ENCODE measurements at regions not wholly inside any gene's neighbourhood (a gene's known extent, or its start where the extent isn't known, plus 50 kb on each side); places are given as distances from the start of the nearest gene placed in this dataset.

DNA sequence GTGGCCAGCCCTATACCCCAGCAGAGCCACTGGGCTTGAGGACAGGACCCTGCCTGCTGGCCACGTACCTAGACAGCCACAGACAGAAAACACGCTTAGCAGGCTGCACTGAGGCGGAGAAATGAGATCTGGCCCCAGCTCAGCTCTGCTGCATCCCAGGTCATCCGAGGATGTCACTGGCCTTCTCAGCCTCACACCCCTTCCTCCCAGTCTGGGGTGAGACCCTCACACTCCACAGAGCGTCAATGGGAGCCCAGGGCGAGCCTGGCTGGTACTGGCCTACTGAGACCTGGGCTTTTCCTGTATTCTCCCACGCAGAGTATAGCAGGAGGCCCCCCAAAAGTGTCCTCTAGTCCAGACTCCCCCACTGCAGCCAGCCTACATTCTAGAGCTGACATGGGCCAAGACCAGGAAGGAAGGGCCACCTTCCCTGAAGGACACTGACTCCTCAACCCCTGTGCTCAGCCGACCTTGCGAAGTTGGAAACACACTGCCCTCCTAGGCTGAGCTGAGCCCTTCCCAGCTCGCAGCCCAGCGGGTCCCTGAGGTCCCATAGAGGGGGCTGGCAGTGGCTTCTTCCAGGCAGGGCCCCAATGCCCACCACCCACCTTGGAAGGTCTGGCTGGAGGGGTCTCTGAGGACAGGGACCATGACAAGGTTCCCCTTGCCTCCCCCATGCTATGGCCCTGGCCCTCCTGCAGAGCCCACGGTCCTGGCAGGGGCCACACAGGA lies 65.9 kb upstream of the LINC01488 start:
- DNase-seq = no peak

DNA sequence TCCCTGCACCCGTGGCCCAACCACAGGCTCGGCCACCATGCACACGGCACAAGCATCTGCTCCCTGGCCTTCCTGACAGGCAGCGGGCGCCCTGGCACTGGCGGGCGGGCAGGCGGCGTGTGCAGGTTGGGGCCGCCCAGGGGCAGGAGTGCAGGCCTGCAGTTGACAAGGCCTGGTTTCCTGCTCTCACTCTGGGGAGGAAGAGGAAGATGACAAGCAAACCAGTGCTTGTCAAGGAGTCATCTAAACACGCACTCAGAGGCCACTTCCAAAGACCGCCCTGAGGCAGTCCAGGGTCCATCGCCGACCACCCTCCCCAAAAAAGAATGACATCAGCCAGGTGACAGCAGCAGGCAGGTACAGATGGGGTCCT lies 65.3 kb upstream of the LINC01488 start:
- no peak for DNase-seq

DNA sequence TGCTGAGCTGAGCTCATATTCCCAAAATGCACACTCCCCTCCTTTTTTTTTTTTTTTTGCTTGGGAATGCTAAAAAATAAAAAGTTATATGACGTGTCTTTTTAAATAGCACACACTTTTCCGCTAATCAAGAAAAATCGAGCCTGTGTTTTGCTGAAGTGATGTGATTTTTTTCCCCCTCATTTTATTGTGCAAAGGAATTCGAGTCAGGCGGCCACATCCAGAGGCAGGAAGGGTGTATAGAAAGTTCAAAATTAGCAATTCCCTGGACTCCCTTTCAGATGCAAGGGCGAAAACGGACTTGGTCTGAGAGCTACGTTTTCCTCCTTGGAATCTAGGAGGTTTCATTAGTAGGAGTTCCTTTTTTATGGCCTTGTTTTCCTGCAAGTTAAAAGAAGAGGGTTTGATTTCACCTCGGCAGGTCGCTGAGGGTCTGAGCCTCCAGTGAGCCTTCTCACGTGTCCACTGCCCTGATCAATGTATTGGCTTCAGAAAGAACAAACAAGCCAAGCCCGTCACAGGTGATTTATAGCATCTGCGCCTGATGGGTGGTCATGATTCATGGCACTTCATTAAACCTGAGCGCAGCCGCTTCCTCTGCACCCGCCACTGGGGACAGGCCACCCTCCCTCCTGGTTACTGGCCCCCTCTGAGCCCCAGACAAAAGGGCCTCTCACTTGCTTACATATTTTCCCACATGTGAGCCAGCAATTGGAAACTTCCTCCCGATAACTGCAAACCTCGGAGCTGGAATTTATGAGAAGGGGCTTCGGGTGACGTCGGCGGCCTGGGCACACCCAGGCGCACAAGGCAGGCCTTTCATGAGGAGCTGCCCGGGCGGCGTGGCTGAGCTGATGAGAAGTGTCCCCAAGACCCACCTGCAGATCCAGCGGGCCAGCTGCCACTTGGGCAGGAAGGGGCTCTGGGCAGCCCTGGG lies 64.4 kb upstream of the LINC01488 start:
- no peak for DNase-seq

DNA sequence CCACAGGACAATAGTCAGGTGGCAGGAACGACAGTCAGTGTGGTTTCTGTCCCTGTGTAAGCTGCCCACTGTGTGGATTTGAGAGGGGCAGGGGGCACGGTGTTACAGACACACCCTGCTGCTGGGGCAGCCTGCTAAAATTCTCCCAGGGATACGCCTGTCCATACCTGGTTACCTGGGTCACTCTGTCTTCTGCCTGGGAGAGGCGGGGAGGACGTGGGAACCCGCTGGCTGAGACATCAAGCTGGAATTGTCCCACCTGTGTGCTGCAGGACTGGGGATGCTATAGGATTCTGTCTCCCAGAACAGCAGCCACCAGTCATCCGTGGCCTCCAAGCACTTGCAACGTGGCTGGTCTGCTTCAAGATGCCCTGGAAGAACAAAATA lies 63.8 kb upstream of the LINC01488 start:
- DNase-seq = no peak

DNA sequence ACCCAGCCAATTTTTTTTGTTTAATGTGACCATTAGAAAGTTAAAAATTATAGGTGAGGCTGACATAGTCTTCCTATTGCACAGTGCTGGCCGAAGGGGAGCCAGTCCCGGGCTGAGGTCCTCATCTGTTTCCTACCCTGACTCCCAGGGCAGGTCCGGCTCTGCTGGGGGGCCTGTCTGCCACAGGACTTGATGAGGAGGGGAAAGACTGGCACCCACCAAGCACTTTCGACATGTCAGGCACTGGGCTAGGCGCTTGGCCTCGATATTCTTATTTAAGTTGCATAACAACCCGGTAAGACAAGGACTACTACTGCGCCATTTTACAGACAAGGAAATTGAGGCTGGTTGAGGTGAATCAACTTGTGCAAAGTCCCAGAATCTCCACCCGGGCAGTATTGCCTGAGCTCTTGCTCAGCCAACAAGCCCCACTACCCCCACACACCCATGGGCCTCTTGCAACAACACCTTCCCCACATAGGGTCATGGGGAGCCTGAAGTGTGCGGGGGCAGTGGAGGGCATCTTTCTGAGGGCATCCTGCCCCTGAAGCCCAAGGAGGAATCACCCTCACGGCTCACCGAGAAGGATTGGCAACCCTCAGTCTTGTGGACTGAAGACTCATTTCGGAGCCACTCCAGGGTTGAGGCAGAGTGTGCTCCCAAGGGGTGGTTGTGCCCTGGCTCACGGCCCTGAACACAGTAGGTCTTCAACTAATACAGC lies 62.7 kb upstream of the LINC01488 start:
- DNase-seq = no peak

DNA sequence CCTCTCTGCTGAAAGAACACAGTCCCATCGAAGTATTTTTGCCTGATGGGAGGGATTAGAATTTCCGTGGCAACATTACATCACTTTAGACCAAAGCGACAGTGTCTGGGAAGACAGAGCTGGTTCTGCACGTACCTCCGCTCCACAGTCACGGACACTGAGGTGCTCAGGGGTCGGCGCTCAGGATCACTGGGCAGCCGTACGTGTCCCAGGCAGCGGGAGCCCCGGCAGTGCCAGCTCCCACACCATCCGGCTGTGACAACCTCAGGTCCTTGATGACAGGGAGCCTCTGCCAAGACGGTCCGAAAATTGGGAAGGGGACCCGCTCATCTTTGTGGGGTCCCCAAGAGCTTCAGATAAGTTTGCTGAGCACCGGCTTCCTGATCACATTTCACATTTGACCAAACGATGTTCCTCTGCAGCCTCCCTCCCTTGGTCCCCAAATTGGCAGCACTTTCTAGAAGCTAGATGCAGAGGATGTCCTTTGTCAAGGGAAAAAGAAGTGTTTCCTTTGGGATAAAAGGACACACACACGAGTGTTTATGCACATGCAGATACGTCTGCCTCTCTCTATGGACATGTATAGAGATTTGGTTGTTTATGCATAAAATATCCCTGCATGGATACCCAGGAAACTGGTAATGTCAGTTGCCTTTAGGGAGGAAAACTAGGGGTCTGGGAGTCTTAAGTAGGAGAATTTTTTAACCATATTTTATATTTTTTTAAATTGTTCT lies 61.6 kb upstream of the LINC01488 start:
- no peak for DNase-seq

DNA sequence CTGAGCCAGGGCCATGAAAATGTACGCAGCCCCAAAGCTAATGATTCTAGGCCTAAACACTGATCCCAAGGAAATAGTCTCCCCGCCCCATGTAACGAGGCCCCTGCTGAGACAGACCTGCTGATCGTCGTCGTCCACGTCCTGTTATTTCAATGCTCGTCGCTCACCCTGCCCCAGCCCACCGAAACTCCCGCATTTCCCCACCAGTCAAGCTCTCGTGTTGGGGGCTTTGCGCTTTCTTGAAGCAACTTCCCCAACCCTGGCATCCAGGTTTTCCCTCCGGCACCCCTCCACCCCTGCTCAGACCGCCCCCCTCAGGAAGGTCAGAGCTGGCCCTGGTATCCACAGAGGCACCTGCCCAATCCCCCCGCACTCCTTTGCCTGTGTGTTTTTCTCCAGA lies 58.8 kb upstream of the LINC01488 start:
- DNase-seq = no peak

DNA sequence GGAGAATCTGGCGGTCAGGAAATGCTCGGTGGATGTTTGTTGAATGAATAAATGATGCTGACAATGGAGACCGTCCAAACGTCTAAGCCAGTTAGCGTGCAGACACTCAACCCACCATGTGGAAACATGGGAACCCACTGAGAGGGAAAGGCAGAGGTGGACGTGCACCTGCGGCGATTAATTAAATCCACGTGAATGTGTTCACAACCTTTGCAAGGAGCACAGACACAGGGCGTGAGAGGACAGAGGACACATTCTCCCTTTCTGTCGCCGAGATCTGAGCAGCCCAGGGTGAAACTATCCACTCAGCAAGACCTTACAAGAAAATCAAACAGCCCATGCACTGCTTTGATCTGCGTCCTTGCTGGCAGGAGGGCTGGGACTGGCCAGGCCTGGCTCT lies 58.3 kb upstream of the LINC01488 start:
- no peak for DNase-seq

DNA sequence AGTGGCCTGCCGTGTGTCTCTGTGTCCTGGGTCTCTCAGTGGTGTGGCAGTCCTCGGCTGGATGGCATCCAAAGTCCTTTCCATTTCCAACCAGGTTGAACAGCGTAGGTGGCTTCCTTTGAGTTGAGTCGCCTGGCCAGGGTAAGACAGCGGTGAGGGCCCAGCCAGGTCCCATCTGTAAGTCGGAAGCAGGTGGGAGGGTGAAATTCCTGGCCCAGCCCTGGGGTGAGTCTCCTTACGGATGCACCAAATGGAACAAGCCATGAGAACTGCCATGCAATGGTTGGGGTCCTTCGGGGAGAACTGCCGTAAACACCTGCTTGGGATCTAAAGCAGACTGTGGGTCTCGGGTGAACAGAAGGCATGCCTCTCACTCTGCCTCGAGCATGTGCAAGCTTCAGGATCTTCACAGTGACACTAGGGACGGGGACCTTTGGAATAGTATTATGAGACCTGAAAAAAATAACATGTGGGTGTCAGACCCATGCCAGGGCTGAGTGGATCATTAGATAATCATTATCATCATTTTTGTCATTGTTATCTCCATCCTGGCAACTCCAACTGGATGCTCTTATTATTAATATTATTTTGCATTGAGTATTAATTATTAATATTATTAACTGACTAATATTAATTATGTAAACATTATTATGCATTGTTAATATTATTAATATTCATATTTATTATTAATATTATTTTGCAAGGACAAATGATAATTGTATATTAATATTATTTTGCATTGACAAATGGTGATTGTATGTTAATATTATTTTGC lies 57.7 kb upstream of the LINC01488 start:
- no peak for DNase-seq

DNA sequence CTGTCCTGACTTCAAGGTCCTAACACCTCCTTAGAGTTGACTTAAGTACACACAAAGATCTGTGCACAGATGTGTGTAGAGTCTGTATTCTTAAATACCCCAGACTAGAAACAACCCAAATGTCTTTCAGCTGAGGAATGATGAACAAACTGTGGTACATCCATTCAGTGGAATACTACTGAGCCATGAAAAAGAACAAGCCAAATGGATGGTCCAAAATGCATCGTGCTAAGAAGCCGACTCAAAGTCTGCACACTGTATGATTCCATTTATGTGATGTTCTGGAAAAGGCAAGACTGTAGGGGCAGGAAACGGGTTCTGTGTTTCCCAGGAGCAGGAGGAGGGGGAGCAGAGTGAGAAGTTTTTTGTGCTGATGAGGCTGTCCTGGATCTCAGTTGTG lies 56.7 kb upstream of the LINC01488 start:
- no peak for DNase-seq

DNA sequence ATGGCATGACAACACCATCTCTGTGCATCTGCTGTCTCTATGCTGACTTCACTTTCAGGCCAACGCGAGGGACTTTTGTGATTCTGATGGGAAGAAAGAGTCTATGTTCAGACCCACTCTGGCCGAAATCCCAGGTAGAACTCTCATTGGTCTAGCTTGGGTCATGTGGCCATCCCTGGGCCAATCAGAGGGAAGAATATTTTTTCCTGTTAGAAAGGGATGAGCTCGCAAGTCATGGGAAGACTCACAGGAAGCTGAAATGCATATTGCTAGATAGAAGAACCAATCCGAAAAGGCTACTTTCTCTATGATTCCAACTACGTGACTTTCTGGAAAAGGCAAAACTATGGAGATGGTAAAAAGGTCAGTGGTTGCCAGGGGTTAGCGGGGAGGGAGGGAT lies 56.0 kb upstream of the LINC01488 start:
- DNase-seq = no peak

DNA sequence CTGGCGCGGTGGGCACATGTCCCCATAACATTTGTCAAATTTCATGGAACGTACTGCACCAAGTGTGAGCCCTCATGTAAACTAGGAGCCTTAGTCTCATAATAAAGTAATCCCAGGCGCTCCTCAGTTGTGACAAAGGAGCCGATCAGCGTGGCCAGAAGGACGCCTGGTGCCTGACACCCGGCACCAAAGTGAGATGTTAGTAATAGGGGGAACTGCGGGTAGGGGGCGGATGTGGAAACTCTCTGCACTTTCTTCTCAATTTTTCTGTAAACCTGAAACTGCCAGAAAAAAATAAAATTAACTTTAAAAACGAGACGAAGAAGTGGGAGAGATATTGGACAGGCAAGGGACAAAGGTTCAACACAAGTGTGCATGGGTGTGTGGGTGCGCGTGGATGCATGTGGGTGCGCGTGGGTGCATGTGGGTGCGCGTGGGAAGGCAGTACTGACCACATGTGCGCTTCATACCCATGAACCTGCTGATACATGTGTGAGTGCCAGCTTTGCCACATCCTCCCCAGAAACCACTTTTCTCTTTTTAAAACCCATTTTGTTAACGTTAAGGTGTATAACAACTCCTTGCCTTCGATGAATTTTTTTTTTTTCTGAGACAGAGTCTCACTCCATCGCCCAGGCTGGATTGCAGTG lies 55.4 kb upstream of the LINC01488 start:
- no peak for DNase-seq

DNA sequence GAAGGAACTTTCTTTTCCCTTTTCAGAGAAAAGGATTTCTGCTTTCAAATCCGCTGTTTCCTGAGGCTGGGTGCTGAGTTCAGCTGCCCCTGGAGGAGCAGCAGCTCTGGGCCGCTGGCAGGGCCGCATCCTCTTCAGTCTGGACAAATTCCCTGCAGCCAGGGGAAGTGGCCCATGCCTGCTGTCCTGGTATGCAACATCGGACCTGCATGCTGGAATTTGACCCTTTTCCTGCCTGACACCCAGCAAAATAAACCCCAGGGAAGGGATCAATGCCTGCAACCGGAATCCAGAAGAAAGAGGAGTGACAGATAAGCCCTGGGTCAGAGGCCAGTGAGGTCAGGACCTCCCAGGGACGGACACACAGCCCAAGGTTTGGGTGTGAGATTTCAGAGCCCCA lies 54.1 kb upstream of the LINC01488 start:
- DNase-seq = no peak

DNA sequence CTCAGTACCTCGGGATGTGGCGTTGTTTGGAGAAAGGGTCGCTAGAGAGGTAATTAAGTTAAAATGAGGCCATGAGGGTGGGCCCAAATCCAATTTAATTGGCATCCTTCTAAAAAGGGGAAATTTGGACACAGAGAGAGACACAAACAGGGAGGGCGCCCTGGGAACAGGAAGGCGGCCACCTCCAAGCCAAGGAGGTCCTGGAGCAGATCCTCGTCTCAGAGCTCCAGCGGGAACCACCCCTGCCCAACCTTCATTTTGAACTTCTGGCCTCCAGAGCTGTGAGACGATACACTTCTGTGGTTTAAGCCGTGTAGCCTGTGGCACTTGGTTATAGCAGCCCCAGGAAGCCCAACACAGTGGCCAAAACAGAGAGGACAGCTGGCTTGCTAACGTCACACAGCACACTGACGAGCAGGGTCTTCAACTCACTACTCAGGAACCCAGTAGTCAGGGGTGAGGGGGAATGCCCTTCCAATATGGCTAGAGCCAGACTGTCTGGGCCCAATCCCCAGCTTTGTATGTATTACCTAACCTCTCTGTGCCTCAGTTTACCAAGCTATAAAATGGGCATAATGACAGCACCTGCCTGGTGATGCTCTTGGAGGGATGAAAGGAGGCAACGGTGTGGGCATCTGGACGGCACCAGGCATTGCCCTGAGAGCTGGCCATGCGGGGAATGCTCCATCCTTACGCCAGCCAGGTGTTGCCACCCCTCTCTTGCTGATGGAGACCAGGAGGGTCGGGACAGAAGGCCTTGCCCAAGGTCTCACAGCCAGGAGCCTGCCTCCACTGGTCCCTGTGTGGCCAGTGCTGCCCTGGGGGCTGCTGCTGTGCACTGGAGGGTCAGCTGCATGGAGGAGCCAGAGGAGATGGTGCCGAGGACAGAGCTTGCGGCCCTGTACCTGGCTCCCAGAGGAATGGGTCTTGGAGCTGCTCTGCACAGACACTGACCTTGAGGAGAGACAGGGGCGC lies 53.3 kb upstream of the LINC01488 start:
- no peak for DNase-seq

DNA sequence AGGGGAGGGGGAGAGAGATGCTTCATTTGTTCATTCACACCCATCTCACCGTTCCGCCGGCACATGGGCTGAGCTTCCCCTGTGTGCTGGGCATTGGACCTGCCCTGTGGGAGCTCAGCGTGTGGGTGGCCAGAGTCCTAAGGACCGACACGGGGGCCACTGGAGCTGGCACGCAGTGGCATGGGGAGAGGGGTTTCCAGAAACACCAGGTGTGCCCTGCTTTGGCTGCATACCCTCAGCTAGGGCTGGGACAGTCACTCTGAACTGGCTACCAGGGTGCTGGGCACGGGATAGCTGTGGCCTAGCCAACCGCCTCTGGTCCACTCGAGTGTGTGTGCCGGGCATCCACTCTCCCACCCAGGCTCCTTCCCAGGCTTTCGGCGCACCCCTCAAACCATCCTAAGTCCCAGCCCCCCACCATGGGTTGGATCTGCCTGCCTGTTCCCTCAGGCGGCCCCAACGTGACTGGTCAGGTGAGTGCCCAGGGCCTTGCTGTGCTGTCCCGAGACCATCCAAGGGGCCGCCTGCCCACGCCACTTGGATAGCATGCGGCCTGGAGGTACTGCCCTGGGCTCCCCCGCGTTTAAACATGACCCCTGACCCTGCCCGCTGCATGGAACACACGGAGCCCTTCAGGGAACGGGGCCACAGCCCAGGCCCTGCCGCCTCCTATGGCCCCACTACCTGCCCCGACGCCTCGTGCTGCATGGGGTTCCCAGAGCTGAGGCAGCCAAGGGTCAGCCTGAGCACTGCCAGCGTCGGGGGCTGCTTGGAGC lies 51.6 kb upstream of the LINC01488 start:
- no peak for DNase-seq

DNA sequence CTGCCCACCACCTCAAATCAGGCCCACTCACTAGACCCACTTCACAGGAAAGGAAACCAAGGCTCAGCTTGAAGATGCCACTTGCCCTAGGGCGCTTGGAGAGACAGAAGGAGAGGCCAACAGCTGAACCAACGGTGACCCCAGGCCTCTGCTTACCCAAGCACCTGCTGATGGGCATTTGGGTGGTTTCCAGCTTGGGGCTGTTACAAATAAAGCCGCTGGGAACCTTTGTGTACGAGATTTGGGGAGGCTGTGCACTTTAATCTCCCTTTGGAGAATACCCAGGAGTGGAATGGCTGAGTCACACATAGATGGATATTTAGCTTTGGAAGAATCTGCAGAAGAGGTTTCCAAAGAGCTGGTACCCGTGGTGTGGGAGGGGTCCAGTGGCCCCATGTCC lies 50.9 kb upstream of the LINC01488 start:
- DNase-seq = no peak

DNA sequence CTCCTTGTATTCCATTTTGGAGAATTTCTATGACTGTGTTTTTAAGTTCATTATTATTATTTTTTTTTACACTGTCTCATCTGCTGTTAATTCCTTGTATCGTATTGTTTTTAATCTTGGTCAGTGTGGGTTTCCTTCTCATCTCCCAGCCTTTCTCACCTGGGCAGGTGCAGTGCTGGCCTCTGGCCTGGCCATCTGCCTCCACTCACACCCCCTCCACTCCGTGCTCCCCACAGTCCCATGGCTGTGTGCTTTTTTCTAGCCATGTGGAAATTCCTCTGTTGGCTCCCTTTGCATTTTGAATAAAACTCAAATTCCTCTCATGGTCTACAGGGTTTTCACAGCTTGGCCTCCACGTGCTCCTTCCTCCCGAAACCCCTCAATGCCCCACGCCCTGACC lies 50.3 kb upstream of the LINC01488 start:
- no peak for DNase-seq
